ENCODE measurements at regions not wholly inside any gene's neighbourhood (a gene's known extent, or its start where the extent isn't known, plus 50 kb on each side); places are given as distances from the start of the nearest gene placed in this dataset.

GRCh38 chr2:120973196-120973595, 237.5 kb downstream of the GLI2 start:
- no peak for TF ChIP-seq CTCF (IDR thresholded peaks at IDR 0.05 in 2 of 3, conservative IDR thresholded peaks at IDR 0.05 in 1 of 3; ENCODE audit: control insufficient read depth in 2 of 3, extremely low read depth in 1 of 3, insufficient read depth in 1 of 3, low read depth in 3 of 3, low read length in 3 of 3)
- no peak for TF ChIP-seq ATF2 (IDR thresholded peaks at IDR 0.05; ENCODE audit: low read length)
